SK-N-SH (cell line): ENCODE measurements at regions not wholly inside any gene's neighbourhood (a gene's known extent, or its start where the extent isn't known, plus 50 kb on each side); places are given as distances from the start of the nearest gene placed in this dataset.

ENCODE experiments used
- CTCF ChIA-PET: fragments of 300-600, 350-600 bp; formaldehyde crosslinking; extraction: SDS; loops from one replicate; lab custom pipeline; 2021; lab: Yijun Ruan, JAX
- POLR2A ChIA-PET: fragments of 350-600 bp; sonication (Branson Sonifier 250); formaldehyde crosslinking; extraction: SDS; loops from one replicate; lab custom pipeline; 2020; ENCODE audit warnings: antibody characterized with exemption, inconsistent platforms; lab: Yijun Ruan, JAX
- DNase-seq: peaks from one replicate; pipeline ENCODE4 v3.0.0; 2012
- H2AFZ ChIP-seq: fragments of 200-600 bp; sonication (generic); 2 replicates; pipeline ENCODE4 v1.8.1; 2016; ENCODE audit warnings: antibody characterized with exemption, mild to moderate bottlenecking, low read depth
- H3F3A ChIP-seq: fragments of 200-600 bp; sonication (generic); replicated peaks from 2 replicates; pipeline ENCODE3; 2016; ENCODE audit warnings: antibody characterized with exemption, mild to moderate bottlenecking; ENCODE audit not compliant: insufficient read depth
- H3K27ac ChIP-seq, 2 experiments: fragments of 200-500 bp in 1 of 2; fragments of 200-600 bp in 1 of 2; sonication (Bioruptor generic) in 1 of 2; sonication (generic), shearing (Covaris generic) in 1 of 2; 2 replicates each; pipeline versions ENCODE4 v1.5.1 to v1.6.1; 2014 to 2016; ENCODE audit warnings: low read depth in 2 of 2, inconsistent platforms in 1 of 2, low read length in 1 of 2, mild to moderate bottlenecking in 1 of 2, mixed read lengths in 1 of 2
- H3K27me3 ChIP-seq: fragments of 200-600 bp; sonication (generic), shearing (Covaris generic); 2 replicates; pipeline ENCODE4 v1.6.1; 2016; ENCODE audit warnings: mixed run types; ENCODE audit not compliant: insufficient read depth
- H3K36me3 ChIP-seq, 2 experiments: fragments of 200-500 bp in 1 of 2; fragments of 200-600 bp in 1 of 2; sonication (Bioruptor generic) in 1 of 2; sonication (generic) in 1 of 2; replicated peaks in 1 of 2; 2 replicates each; pipeline versions ENCODE3 to v1.5.1; 2014 to 2016; ENCODE audit warnings: low read length in 1 of 2, mild to moderate bottlenecking in 1 of 2; ENCODE audit not compliant: insufficient read depth in 2 of 2, control insufficient read depth in 1 of 2
- H3K4me1 ChIP-seq, 2 experiments: fragments of 200-500 bp in 1 of 2; fragments of 200-600 bp in 1 of 2; sonication (Bioruptor generic) in 1 of 2; sonication (generic), shearing (Covaris generic) in 1 of 2; 2 replicates each; pipeline versions ENCODE4 v1.5.1 to v1.6.1; 2014 to 2016; ENCODE audit warnings: low read depth in 1 of 2, low read length in 1 of 2, mixed run types in 1 of 2; ENCODE audit not compliant: insufficient read depth in 2 of 2, control insufficient read depth in 1 of 2
- H3K4me2 ChIP-seq: fragments of 200-600 bp; sonication (generic), shearing (Covaris generic); 2 replicates; pipeline ENCODE4 v1.6.1; 2017; ENCODE audit warnings: mixed run types
- H3K4me3 ChIP-seq, 2 experiments: fragments of 200-500 bp in 1 of 2; fragments of 200-600 bp in 1 of 2; sonication (Bioruptor generic) in 1 of 2; sonication (generic), shearing (Covaris generic) in 1 of 2; 2 replicates each; pipeline versions ENCODE4 v1.5.1 to v1.8.1; 2014 to 2016; ENCODE audit warnings: low read depth in 2 of 2, inconsistent platforms in 1 of 2, low read length in 1 of 2, mild to moderate bottlenecking in 1 of 2, mixed read lengths in 1 of 2, moderate library complexity in 1 of 2
- H3K79me2 ChIP-seq: fragments of 200-600 bp; sonication (generic); 2 replicates; pipeline ENCODE4 v1.8.1; 2017; ENCODE audit warnings: mild to moderate bottlenecking; ENCODE audit not compliant: insufficient read depth
- H3K9ac ChIP-seq: fragments of 200-600 bp; sonication (generic); 2 replicates; pipeline ENCODE4 v1.6.1; 2017; ENCODE audit warnings: mixed run types
- H3K9me2 ChIP-seq: fragments of 200-600 bp; sonication (generic); 2 replicates; pipeline ENCODE4 v1.6.1; 2017; ENCODE audit warnings: mixed run types
- H3K9me3 ChIP-seq: fragments of 200-600 bp; sonication (generic); 2 replicates; pipeline ENCODE4 v1.6.1; 2017; ENCODE audit warnings: mixed run types, mild to moderate bottlenecking, moderate library complexity
- H4K20me1 ChIP-seq: fragments of 200-600 bp; sonication (generic); 2 replicates; pipeline ENCODE4 v1.6.1; 2017; ENCODE audit warnings: mild to moderate bottlenecking, mixed run types; ENCODE audit not compliant: insufficient read depth
- CHD2 ChIP-seq: fragments of 150-350 bp; IDR thresholded peaks from 2 replicates; pipeline ENCODE4 v1.6.1; 2018; ENCODE audit warnings: low read length; ENCODE audit not compliant: partially characterized antibody
- EP300 ChIP-seq, 2 experiments: IDR thresholded peaks; 2 replicates each; pipeline versions ENCODE4 v1.4.0 to v1.6.1; 2012; ENCODE audit warnings: borderline replicate concordance in 1 of 2, low read depth in 1 of 2, low read length in 1 of 2
- FOXJ3 ChIP-seq: sonication (generic); formaldehyde crosslinking; IDR thresholded peaks from 2 replicates; pipeline ENCODE4 v1.5.1; 2020; ENCODE audit warnings: mild to moderate bottlenecking, missing genetic modification reagents
- GATA2 ChIP-seq: sonication (generic); formaldehyde crosslinking; IDR thresholded peaks from 2 replicates; pipeline ENCODE4 v1.5.0; 2020; ENCODE audit warnings: mild to moderate bottlenecking, missing genetic modification reagents
- JUND ChIP-seq: IDR thresholded peaks from 2 replicates; pipeline ENCODE4 v1.4.0; 2012
- MAX ChIP-seq: IDR thresholded peaks from 2 replicates; pipeline ENCODE4 v1.4.0; 2012; ENCODE audit warnings: low read depth
- MEF2A ChIP-seq: IDR thresholded peaks from 2 replicates; pipeline ENCODE4 v1.4.0; 2012; ENCODE audit warnings: low read depth, borderline replicate concordance
- MXI1 ChIP-seq: IDR thresholded peaks from 2 replicates; pipeline ENCODE4 v1.6.1; 2012; ENCODE audit warnings: mild to moderate bottlenecking, low read depth, low read length, improper control_type of control experiment
- PBX3 ChIP-seq: IDR thresholded peaks from 2 replicates; pipeline ENCODE4; 2012
- POLR2AphosphoS5 ChIP-seq: IDR thresholded peaks from 2 replicates; pipeline ENCODE4 v1.6.1; 2012; ENCODE audit warnings: low read depth, low read length
- RFX5 ChIP-seq: IDR thresholded peaks from 2 replicates; pipeline ENCODE4 v1.6.1; 2012; ENCODE audit warnings: mild to moderate bottlenecking, improper control_type of control experiment, low read length
- SIN3A ChIP-seq: IDR thresholded peaks from 2 replicates; pipeline ENCODE4 v1.6.1; 2012; ENCODE audit warnings: low read depth, mild to moderate bottlenecking, low read length, moderate library complexity, borderline replicate concordance
- TAF1 ChIP-seq: IDR thresholded peaks from 2 replicates; pipeline ENCODE4 v1.6.1; 2012; ENCODE audit warnings: low read depth, mild to moderate bottlenecking, low read length, moderate library complexity, borderline replicate concordance
- TCF12 ChIP-seq: IDR thresholded peaks from 2 replicates; pipeline ENCODE4 v1.4.0; 2012
- YY1 ChIP-seq: IDR thresholded peaks from 2 replicates; pipeline ENCODE4 v1.4.0; 2012; ENCODE audit warnings: low read depth, mild to moderate bottlenecking
- WGBS: methylation state at CpG from one replicate; pipeline ENCODE4 v1.1.6; 2017; ENCODE audit warnings: low lambda C conversion rate; 5-methylcytosine and 5-hydroxymethylcytosine counted together
- TF ChIP-seq, protein P1 (sequence below): fragments of 150-350 bp; IDR thresholded peaks from 2 replicates; pipeline ENCODE4 v1.6.1; 2016; ENCODE audit warnings: mild to moderate bottlenecking, low read depth, low read length
- TF ChIP-seq, protein P2 (sequence below): fragments of 150-350 bp; IDR thresholded peaks from 2 replicates; pipeline ENCODE4 v1.6.1; 2017; ENCODE audit warnings: antibody characterized with exemption, low read length, low read depth, borderline replicate concordance
- TF ChIP-seq, protein P3 (sequence below): IDR thresholded peaks from 2 replicates; pipeline ENCODE4 v1.4.0; 2012; ENCODE audit warnings: low read depth, borderline replicate concordance
- TF ChIP-seq, protein P4 (sequence below): fragments of 200-600 bp; sonication (generic); IDR thresholded peaks from 2 replicates; pipeline ENCODE4 v1.6.1; 2017; ENCODE audit warnings: antibody characterized with exemption, mild to moderate bottlenecking, moderate library complexity

DNA sequence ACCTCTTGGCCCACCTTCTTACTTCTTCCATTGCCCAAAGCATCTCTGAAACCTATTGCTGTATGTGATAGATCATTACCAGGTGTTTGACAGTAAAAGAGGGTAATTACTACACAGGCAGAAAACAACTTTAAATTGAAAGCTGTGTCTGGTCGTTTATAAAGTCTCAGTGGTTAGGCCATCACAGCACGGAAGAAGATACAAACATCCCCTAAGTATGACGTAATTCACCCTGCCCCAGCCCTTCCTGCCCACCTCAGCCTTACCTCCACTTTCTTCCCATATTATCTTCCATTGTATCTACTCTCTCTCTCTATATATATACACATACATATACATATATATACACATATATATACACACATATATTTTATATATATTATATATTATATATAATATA lies 805.8 kb upstream of the PABPC4L start:
- TF ChIP-seq MAX = no peak
- no peak for TF ChIP-seq TCF12
- TF ChIP-seq, protein P1, sequence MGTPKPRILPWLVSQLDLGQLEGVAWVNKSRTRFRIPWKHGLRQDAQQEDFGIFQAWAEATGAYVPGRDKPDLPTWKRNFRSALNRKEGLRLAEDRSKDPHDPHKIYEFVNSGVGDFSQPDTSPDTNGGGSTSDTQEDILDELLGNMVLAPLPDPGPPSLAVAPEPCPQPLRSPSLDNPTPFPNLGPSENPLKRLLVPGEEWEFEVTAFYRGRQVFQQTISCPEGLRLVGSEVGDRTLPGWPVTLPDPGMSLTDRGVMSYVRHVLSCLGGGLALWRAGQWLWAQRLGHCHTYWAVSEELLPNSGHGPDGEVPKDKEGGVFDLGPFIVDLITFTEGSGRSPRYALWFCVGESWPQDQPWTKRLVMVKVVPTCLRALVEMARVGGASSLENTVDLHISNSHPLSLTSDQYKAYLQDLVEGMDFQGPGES = no peak

GRCh38 chr4:134999169-134999568 lies 797.6 kb upstream of the PABPC4L start:
- H4K20me1 ChIP-seq = no peaks in the 10 kb centered on the region
- no peak overlapping the region for H3K4me3 ChIP-seq
- CTCF ChIA-PET = interaction anchor here (1.2 kb wide), 1 partner anchor 12 kb away, joined by 4 read pairs; no protein-coding TSS in a partner anchor
- H3K79me2 ChIP-seq = no peaks in the 10 kb centered on the region
- no peaks in the 10 kb centered on the region for H3K9me2 ChIP-seq
- no peak for DNase-seq
- H3K36me3 ChIP-seq = no peaks in the 10 kb centered on the region
- H3K9ac ChIP-seq = no peak overlapping the region
- POLR2A ChIA-PET = no interaction called here
- no peaks in the 10 kb centered on the region for H3F3A ChIP-seq
- no peaks in the 10 kb centered on the region for H3K9me3 ChIP-seq
- H2AFZ ChIP-seq = no peak overlapping the region
- no peak overlapping the region for H3K4me2 ChIP-seq
- WGBS = 19% methylated on average over 2 of the region's 2 CpGs
- TF ChIP-seq MEF2A = no peak
- TF ChIP-seq SIN3A = no peak
- TF ChIP-seq FOXJ3 (CRISPR knock-in tag) = no peak
- TF ChIP-seq TAF1 = no peak
- TF ChIP-seq, protein P2, sequence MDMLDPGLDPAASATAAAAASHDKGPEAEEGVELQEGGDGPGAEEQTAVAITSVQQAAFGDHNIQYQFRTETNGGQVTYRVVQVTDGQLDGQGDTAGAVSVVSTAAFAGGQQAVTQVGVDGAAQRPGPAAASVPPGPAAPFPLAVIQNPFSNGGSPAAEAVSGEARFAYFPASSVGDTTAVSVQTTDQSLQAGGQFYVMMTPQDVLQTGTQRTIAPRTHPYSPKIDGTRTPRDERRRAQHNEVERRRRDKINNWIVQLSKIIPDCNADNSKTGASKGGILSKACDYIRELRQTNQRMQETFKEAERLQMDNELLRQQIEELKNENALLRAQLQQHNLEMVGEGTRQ = no peak
- no peak for TF ChIP-seq JUND
- TF ChIP-seq RFX5 = no peak
- TF ChIP-seq, protein P3, sequence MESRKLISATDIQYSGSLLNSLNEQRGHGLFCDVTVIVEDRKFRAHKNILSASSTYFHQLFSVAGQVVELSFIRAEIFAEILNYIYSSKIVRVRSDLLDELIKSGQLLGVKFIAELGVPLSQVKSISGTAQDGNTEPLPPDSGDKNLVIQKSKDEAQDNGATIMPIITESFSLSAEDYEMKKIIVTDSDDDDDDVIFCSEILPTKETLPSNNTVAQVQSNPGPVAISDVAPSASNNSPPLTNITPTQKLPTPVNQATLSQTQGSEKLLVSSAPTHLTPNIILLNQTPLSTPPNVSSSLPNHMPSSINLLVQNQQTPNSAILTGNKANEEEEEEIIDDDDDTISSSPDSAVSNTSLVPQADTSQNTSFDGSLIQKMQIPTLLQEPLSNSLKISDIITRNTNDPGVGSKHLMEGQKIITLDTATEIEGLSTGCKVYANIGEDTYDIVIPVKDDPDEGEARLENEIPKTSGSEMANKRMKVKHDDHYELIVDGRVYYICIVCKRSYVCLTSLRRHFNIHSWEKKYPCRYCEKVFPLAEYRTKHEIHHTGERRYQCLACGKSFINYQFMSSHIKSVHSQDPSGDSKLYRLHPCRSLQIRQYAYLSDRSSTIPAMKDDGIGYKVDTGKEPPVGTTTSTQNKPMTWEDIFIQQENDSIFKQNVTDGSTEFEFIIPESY = no peak
- TF ChIP-seq GATA2 (CRISPR knock-in tag) = no peak
- TF ChIP-seq, protein P4, sequence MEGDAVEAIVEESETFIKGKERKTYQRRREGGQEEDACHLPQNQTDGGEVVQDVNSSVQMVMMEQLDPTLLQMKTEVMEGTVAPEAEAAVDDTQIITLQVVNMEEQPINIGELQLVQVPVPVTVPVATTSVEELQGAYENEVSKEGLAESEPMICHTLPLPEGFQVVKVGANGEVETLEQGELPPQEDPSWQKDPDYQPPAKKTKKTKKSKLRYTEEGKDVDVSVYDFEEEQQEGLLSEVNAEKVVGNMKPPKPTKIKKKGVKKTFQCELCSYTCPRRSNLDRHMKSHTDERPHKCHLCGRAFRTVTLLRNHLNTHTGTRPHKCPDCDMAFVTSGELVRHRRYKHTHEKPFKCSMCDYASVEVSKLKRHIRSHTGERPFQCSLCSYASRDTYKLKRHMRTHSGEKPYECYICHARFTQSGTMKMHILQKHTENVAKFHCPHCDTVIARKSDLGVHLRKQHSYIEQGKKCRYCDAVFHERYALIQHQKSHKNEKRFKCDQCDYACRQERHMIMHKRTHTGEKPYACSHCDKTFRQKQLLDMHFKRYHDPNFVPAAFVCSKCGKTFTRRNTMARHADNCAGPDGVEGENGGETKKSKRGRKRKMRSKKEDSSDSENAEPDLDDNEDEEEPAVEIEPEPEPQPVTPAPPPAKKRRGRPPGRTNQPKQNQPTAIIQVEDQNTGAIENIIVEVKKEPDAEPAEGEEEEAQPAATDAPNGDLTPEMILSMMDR = no peak
- TF ChIP-seq POLR2AphosphoS5 = no peak
- TF ChIP-seq, protein P1 = no peak
- TF ChIP-seq PBX3 = no peak
- TF ChIP-seq CHD2 = no peak
- no peak for TF ChIP-seq MXI1
- no peak for TF ChIP-seq YY1
- no peak for TF ChIP-seq EP300 (IDR thresholded peaks at IDR 0.05; ENCODE audit: borderline replicate concordance in 1 of 2, low read depth in 1 of 2, low read length in 1 of 2)
- no peak for TF ChIP-seq MAX
- no peaks in the 10 kb centered on the region for H3K27me3 ChIP-seq
- H3K4me1 ChIP-seq = no peaks in the 10 kb centered on the region
- no peak overlapping the region for H3K27ac ChIP-seq

More for the DNA sequence above, 805.8 kb upstream of the PABPC4L start:
- H3K4me3 ChIP-seq = no peak overlapping the region
- no peak overlapping the region for H2AFZ ChIP-seq
- no peaks in the 10 kb centered on the region for H4K20me1 ChIP-seq
- no peaks in the 10 kb centered on the region for H3K4me1 ChIP-seq
- CTCF ChIA-PET = interaction anchor here (0.7 kb wide), 1 partner anchor 22 kb away, joined by 3 read pairs; no protein-coding TSS in a partner anchor
- H3K79me2 ChIP-seq = no peaks in the 10 kb centered on the region
- H3K9me3 ChIP-seq = no peaks in the 10 kb centered on the region
- WGBS = 35% methylated on average over 3 of the region's 3 CpGs
- no peak overlapping the region for H3K4me2 ChIP-seq
- POLR2A ChIA-PET = no interaction called here
- H3K9me2 ChIP-seq = no peaks in the 10 kb centered on the region
- H3K27ac ChIP-seq = no peak overlapping the region
- no peaks in the 10 kb centered on the region for H3F3A ChIP-seq
- no peak for DNase-seq
- H3K9ac ChIP-seq = no peak overlapping the region
- H3K27me3 ChIP-seq = no peaks in the 10 kb centered on the region
- H3K36me3 ChIP-seq = no peaks in the 10 kb centered on the region
